Stomach (tissue), 8 donors: ENCODE measurements at regions not wholly inside any gene's neighbourhood (a gene's known extent, or its start where the extent isn't known, plus 50 kb on each side); places are given as distances from the start of the nearest gene placed in this dataset.

ENCODE experiments used
- DNase-seq, 2 donors: peaks; one replicate each; pipeline versions ENCODE4 v3.0.0 to v3.0.0-alpha.2; 2013 to 2019
- H3K27ac ChIP-seq, 5 donors: fragments of 200-600 bp in 4 of 5; sonication (generic) in 4 of 5; one replicate each; pipeline ENCODE4 v1.5.1; 2013 to 2019; ENCODE audit warnings: mild to moderate bottlenecking in 1 of 5, moderate library complexity in 1 of 5
- H3K27me3 ChIP-seq, 3 donors: fragments of 200-600 bp; sonication (generic); one replicate each; pipeline ENCODE4 v1.5.1; 2017 to 2019; ENCODE audit warnings: mixed run types in 1 of 3
- H3K36me3 ChIP-seq, 4 donors: fragments of 200-600 bp; sonication (generic); 1 replicate in 3 of 4; 2 replicates in 1 of 4; pipeline ENCODE4 v1.5.1; 2016 to 2019
- H3K4me1 ChIP-seq, 4 donors: fragments of 200-600 bp; sonication (generic); one replicate each; pipeline ENCODE4 v1.5.1; 2016 to 2019
- H3K4me3 ChIP-seq, 4 donors: fragments of 200-600 bp; sonication (generic) in 3 of 4; one replicate each; pipeline ENCODE4 v1.5.1; 2016 to 2019; ENCODE audit warnings: mild to moderate bottlenecking in 1 of 4
- H3K9me3 ChIP-seq, 4 donors: fragments of 200-600 bp; sonication (generic); one replicate each; pipeline ENCODE4 v1.5.1; 2016 to 2019
- EP300 ChIP-seq: sonication (generic); formaldehyde crosslinking; IDR thresholded peaks from one replicate; pipeline ENCODE4 v1.6.1; 2017; ENCODE audit warnings: antibody characterized with exemption
- POLR2A ChIP-seq, 4 donors: fragments of 450-650 bp; IDR thresholded peaks; one replicate each; pipeline ENCODE4 v1.6.1; 2016; ENCODE audit warnings: antibody characterized with exemption in 4 of 4, control low read depth in 2 of 4, mild to moderate bottlenecking in 1 of 4, moderate library complexity in 1 of 4
- POLR2AphosphoS5 ChIP-seq, 3 donors: sonication (generic); formaldehyde crosslinking; IDR thresholded peaks; one replicate each; pipeline ENCODE4 v1.6.1; 2016; ENCODE audit warnings: antibody characterized with exemption in 3 of 3
- WGBS, 5 donors: extraction: QIAGEN DNeasy Blood & Tissue Kit in 3 of 5; methylation state at CpG; one replicate each; pipeline versions ENCODE4 v1.1.5 to v1.1.7; 2013 to 2018; 5-methylcytosine and 5-hydroxymethylcytosine counted together
- intact Hi-C: fragments of 100-400 bp; cut with DNase I; formaldehyde crosslinking; loops from one replicate; pipeline ENCODE4 v1.15.1; 2023; ENCODE audit warnings: low total_unique reads
- TF ChIP-seq, protein P1 (sequence below), 7 experiments: fragments of 450-650 bp in 4 of 7; fragments of 200-600 bp in 3 of 7; sonication (generic) in 3 of 7; IDR thresholded peaks; one replicate each; pipeline ENCODE4 v1.5.1; 2016 to 2019; ENCODE audit warnings: antibody characterized with exemption in 7 of 7, control low read depth in 2 of 7, mild to moderate bottlenecking in 1 of 7
- donor health status: healthy with polysubstance abuse.
- donor health status: Bipolar disorder and iron deficiency.
- donor health status: healthy.

DNA sequence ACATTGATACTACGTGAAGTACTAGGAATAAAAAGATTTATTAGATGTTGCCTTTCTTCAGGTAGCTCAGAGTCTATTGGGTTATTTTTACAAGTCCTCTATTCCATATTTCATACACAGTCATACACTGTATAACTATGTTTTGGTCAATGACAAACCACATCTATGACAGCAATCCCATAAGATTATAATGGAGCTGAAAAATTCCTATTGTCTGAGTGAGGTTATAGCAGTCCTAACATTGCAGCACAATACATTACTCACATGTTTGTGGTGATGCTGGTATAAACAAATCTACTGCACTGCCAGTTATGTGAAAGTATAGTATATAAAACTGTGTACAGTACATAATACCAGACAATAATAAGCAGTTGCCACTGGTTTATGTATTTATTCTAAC, 595.1 kb downstream of the MBD2 start:
- Histone ChIP-seq H3K27me3 (no peaks in the 10 kb centered on the region), H3K36me3 (no peaks in the 10 kb centered on the region), H3K9me3 (peaks cover 0 to 17% (median 0%) of the 10 kb centered on the region in 4 donors), H3K4me3 (no peak overlapping the region), H3K4me1 (no peaks in the 10 kb centered on the region), H3K27ac (no peak overlapping the region)
- intact Hi-C loops, result no loop called here
- DNase-seq, result no peak
- no peak for TF ChIP-seq EP300
- TF ChIP-seq POLR2AphosphoS5 (IDR thresholded peaks at IDR 0.05), result no peak
- TF ChIP-seq, protein P1, sequence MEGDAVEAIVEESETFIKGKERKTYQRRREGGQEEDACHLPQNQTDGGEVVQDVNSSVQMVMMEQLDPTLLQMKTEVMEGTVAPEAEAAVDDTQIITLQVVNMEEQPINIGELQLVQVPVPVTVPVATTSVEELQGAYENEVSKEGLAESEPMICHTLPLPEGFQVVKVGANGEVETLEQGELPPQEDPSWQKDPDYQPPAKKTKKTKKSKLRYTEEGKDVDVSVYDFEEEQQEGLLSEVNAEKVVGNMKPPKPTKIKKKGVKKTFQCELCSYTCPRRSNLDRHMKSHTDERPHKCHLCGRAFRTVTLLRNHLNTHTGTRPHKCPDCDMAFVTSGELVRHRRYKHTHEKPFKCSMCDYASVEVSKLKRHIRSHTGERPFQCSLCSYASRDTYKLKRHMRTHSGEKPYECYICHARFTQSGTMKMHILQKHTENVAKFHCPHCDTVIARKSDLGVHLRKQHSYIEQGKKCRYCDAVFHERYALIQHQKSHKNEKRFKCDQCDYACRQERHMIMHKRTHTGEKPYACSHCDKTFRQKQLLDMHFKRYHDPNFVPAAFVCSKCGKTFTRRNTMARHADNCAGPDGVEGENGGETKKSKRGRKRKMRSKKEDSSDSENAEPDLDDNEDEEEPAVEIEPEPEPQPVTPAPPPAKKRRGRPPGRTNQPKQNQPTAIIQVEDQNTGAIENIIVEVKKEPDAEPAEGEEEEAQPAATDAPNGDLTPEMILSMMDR (IDR thresholded peaks at IDR 0.05), result no peak
- TF ChIP-seq POLR2A (IDR thresholded peaks at IDR 0.05), result no peak
- 74 to 98% (median 87%) methylated on average over 1 of the region's 1 CpG for WGBS, 5 donors

GRCh38 chr18:53625997-53626599, 598.4 kb downstream of the MBD2 start:
- Histone ChIP-seq H3K9me3 (peaks cover 0 to 8% (median 0%) of the 10 kb centered on the region in 4 donors), H3K27ac (no peak overlapping the region), H3K4me3 (no peak overlapping the region), H3K4me1 (no peaks in the 10 kb centered on the region), H3K27me3 (no peaks in the 10 kb centered on the region), H3K36me3 (no peaks in the 10 kb centered on the region)
- intact Hi-C loops, result no loop called here
- TF ChIP-seq EP300, result no peak
- TF ChIP-seq, protein P1 (IDR thresholded peaks at IDR 0.05), result no peak
- no peak for TF ChIP-seq POLR2AphosphoS5 (IDR thresholded peaks at IDR 0.05)
- no peak for TF ChIP-seq POLR2A (IDR thresholded peaks at IDR 0.05)
- 86 to 91% (median 88%) methylated on average over 25 of the region's 25 CpGs for WGBS, 5 donors
- DNase-seq, result no peak

DNA sequence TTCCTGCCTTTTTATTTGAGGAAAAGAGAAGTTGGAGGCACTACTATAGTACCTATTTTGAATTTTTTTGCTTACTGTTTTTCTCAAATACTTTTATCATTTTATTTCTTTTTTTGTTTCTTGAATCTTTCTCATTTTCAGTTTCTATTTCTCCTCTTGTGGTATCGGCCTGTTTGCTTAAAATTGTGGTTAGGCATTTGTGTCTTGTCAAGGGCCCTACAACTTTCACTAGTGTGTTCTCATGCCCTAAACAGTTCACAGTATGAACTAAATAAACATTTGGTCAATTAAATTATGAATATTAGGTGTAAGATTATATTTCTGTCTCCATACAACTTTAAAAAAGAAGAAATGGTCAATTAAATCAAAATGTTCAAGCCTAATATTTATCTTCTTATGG, 613.5 kb downstream of the MBD2 start:
- Histone ChIP-seq H3K27me3 (no peaks in the 10 kb centered on the region), H3K36me3 (no peaks in the 10 kb centered on the region), H3K9me3 (no peaks in the 10 kb centered on the region), H3K4me3 (no peak overlapping the region), H3K4me1 (no peaks in the 10 kb centered on the region), H3K27ac (no peak overlapping the region)
- WGBS, 5 donors, result 62 to 83% (median 79%) methylated on average over 1 of the region's 1 CpG
- no peak for DNase-seq
- intact Hi-C loops, result no loop called here
- TF ChIP-seq POLR2AphosphoS5 (IDR thresholded peaks at IDR 0.05) (no peak), POLR2A (IDR thresholded peaks at IDR 0.05) (no peak), EP300 (no peak)
- TF ChIP-seq, protein P1 (IDR thresholded peaks at IDR 0.05), result no peak

DNA sequence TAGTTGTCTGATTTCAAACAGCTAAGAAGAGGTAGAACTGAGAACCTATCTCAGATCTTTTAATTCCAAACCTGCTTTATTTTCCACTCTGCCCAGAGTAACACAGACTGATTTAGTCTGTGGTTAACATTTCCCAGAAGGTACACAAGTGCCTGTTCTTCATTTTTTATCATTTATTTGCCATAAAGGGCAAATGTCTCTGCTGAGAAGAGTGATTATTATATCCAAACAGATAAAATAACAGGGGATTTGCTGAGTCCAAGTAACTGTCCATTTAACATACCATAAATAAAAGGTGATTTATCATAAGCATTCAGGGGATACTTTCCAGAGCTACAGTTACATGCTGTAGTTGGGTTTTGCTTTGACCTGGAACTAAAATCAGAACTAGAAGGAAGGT, 617.7 kb downstream of the MBD2 start:
- Histone ChIP-seq H3K36me3 (no peaks in the 10 kb centered on the region), H3K27me3 (no peaks in the 10 kb centered on the region), H3K4me1 (no peaks in the 10 kb centered on the region), H3K9me3 (no peaks in the 10 kb centered on the region), H3K4me3 (no peak overlapping the region), H3K27ac (no peak overlapping the region)
- TF ChIP-seq POLR2AphosphoS5 (IDR thresholded peaks at IDR 0.05) (no peak), EP300 (no peak), POLR2A (IDR thresholded peaks at IDR 0.05) (no peak)
- TF ChIP-seq, protein P1 (IDR thresholded peaks at IDR 0.05), result no peak
- DNase-seq, result no peak
- intact Hi-C loops, result no loop called here
